Parathyroid adenoma (tissue), 2 donors: ENCODE measurements at regions not wholly inside any gene's neighbourhood (a gene's known extent, or its start where the extent isn't known, plus 50 kb on each side); places are given as distances from the start of the nearest gene placed in this dataset.

Experiments
- H2AFZ ChIP-seq: fragments of 300-600 bp; sonication (generic); one replicate; pipeline ENCODE4 v1.7.0; 2017; ENCODE audit warnings: antibody characterized with exemption, mild to moderate bottlenecking
- H3K27ac ChIP-seq: fragments of 300-600 bp; sonication (generic); one replicate; pipeline ENCODE4 v1.7.0; 2017
- H3K27me3 ChIP-seq: fragments of 300-600 bp; sonication (generic); one replicate; pipeline ENCODE4 v1.7.0; 2017; ENCODE audit warnings: low read length; ENCODE audit not compliant: control insufficient read depth, insufficient read depth
- H3K36me3 ChIP-seq: fragments of 300-600 bp; sonication (generic); one replicate; pipeline ENCODE4 v1.7.0; 2017; ENCODE audit warnings: low read length; ENCODE audit not compliant: control insufficient read depth, insufficient read depth
- H3K4me1 ChIP-seq: fragments of 300-600 bp; sonication (generic); one replicate; pipeline ENCODE4 v1.7.0; 2017; ENCODE audit warnings: control low read depth
- H3K4me2 ChIP-seq: fragments of 300-600 bp; sonication (generic); one replicate; pipeline ENCODE4 v1.7.0; 2017; ENCODE audit warnings: low read length
- H3K4me3 ChIP-seq: fragments of 300-600 bp; sonication (generic); one replicate; pipeline ENCODE4 v1.7.0; 2017; ENCODE audit warnings: low read depth, low read length
- H3K79me2 ChIP-seq: fragments of 300-600 bp; sonication (generic); one replicate; pipeline ENCODE4 v1.7.0; 2017; ENCODE audit warnings: control low read depth
- H3K9ac ChIP-seq: fragments of 300-600 bp; sonication (generic); one replicate; pipeline ENCODE4 v1.7.0; 2017; ENCODE audit warnings: mild to moderate bottlenecking
- H3K9me3 ChIP-seq: fragments of 300-600 bp; sonication (generic); one replicate; pipeline ENCODE4 v1.7.0; 2017; ENCODE audit warnings: low read length; ENCODE audit not compliant: control insufficient read depth
- CTCF ChIP-seq: fragments of 300-600 bp; sonication (generic); IDR thresholded peaks from one replicate; pipeline ENCODE4 v1.7.0; 2017; ENCODE audit warnings: antibody characterized with exemption, mild to moderate bottlenecking
- donor health status: primary hyperparathyroidism.

- no peaks in the 10 kb centered on the region for H3K36me3 ChIP-seq
- H3K27ac ChIP-seq = no peak overlapping the region
- no peak overlapping the region for H3K9ac ChIP-seq
- TF ChIP-seq CTCF = no peak
- no peaks in the 10 kb centered on the region for H3K4me1 ChIP-seq
- H3K9me3 ChIP-seq = no peaks in the 10 kb centered on the region
- no peaks in the 10 kb centered on the region for H3K79me2 ChIP-seq
- H3K27me3 ChIP-seq = no peaks in the 10 kb centered on the region
- no peak overlapping the region for H2AFZ ChIP-seq
- no peak overlapping the region for H3K4me3 ChIP-seq
- H3K4me2 ChIP-seq = no peak overlapping the region
Observed at GRCh38 chr10:8534891-8535290, 480.4 kb downstream of the GATA3 start.

- Histone ChIP-seq H2AFZ (no peak overlapping the region), H3K4me2 (no peak overlapping the region), H3K9me3 (no peaks in the 10 kb centered on the region), H3K79me2 (no peaks in the 10 kb centered on the region), H3K4me3 (no peak overlapping the region), H3K9ac (no peak overlapping the region), H3K36me3 (no peaks in the 10 kb centered on the region), H3K27me3 (no peaks in the 10 kb centered on the region), H3K27ac (no peak overlapping the region), H3K4me1 (no peaks in the 10 kb centered on the region)
- no peak for TF ChIP-seq CTCF
Observed at GRCh38 chr10:8539056-8539455, 484.6 kb downstream of the GATA3 start.

GRCh38 chr10:8543361-8544056 is 489.0 kb downstream of the GATA3 start:
- Histone ChIP-seq H3K36me3 (no peaks in the 10 kb centered on the region), H3K27me3 (no peaks in the 10 kb centered on the region), H3K4me3 (no peak overlapping the region), H3K9me3 (no peaks in the 10 kb centered on the region), H3K4me2 (no peak overlapping the region), H3K27ac (no peak overlapping the region), H2AFZ (no peak overlapping the region), H3K79me2 (no peaks in the 10 kb centered on the region), H3K9ac (no peak overlapping the region), H3K4me1 (no peaks in the 10 kb centered on the region)
- TF ChIP-seq CTCF = no peak

GRCh38 chr10:8544057-8544380 is 489.5 kb downstream of the GATA3 start:
- H3K9ac ChIP-seq = no peak overlapping the region
- no peak for TF ChIP-seq CTCF

GRCh38 chr10:8544500-8544899 is 490.0 kb downstream of the GATA3 start:
- no peak overlapping the region for H2AFZ ChIP-seq
- H3K4me3 ChIP-seq = no peak overlapping the region
- no peaks in the 10 kb centered on the region for H3K36me3 ChIP-seq
- H3K4me1 ChIP-seq = no peaks in the 10 kb centered on the region
- H3K27ac ChIP-seq = no peak overlapping the region
- H3K4me2 ChIP-seq = no peak overlapping the region
- no peak for TF ChIP-seq CTCF
- H3K9me3 ChIP-seq = no peaks in the 10 kb centered on the region
- no peaks in the 10 kb centered on the region for H3K27me3 ChIP-seq
- no peak overlapping the region for H3K9ac ChIP-seq
- H3K79me2 ChIP-seq = no peaks in the 10 kb centered on the region

More at GRCh38 chr10:8544057-8544380, 489.5 kb downstream of the GATA3 start:
- Histone ChIP-seq H3K9me3 (no peaks in the 10 kb centered on the region), H3K4me3 (no peak overlapping the region), H2AFZ (no peak overlapping the region), H3K27ac (no peak overlapping the region), H3K36me3 (no peaks in the 10 kb centered on the region), H3K79me2 (no peaks in the 10 kb centered on the region), H3K27me3 (no peaks in the 10 kb centered on the region), H3K4me2 (no peak overlapping the region), H3K4me1 (no peaks in the 10 kb centered on the region)
